Stimulated activated CD4-positive, alpha-beta T cell treated with anti-CD3 and anti-CD28 coated beads, Interleukin-1b, Interleukin-23, amount 100 ng/mL, for 1 hour (primary cell): ENCODE measurements at regions not wholly inside any gene's neighbourhood (a gene's known extent, or its start where the extent isn't known, plus 50 kb on each side); places are given as distances from the start of the nearest gene placed in this dataset.

Experiments
- DNase-seq, 2 donors: peaks; one replicate each; pipeline ENCODE4 v3.0.0-alpha.2; 2020; ENCODE audit warnings: low read depth in 2 of 2

- no peak for DNase-seq
These were observed 325.8 kb downstream of the C11orf87 start for GRCh38 chr11:109747839-109748238.

GRCh38 chr11:109749476-109749875 is 327.5 kb downstream of the C11orf87 start:
- DNase-seq: no peak

- no peak for DNase-seq
These were observed 329.0 kb downstream of the C11orf87 start for GRCh38 chr11:109750964-109751363.

- DNase-seq: no peak
These were observed 330.3 kb downstream of the C11orf87 start for GRCh38 chr11:109752212-109752825.

- DNase-seq: no peak
These were observed 334.5 kb downstream of the C11orf87 start for GRCh38 chr11:109756521-109756920.

- no peak for DNase-seq
These were observed 335.0 kb downstream of the C11orf87 start for GRCh38 chr11:109756951-109757350.

GRCh38 chr11:109762546-109762945 is 330.6 kb upstream of the ZC3H12C start:
- DNase-seq: no peak

- no peak for DNase-seq
These were observed 327.4 kb upstream of the ZC3H12C start for GRCh38 chr11:109765709-109766311.

- DNase-seq: no peak
These were observed 323.3 kb upstream of the ZC3H12C start for GRCh38 chr11:109769858-109770257.

- DNase-seq: no peak
These were observed 322.9 kb upstream of the ZC3H12C start for GRCh38 chr11:109770323-109770722.

- no peak for DNase-seq
These were observed 320.3 kb upstream of the ZC3H12C start for GRCh38 chr11:109772892-109773291.

GRCh38 chr11:109775686-109776085 is 317.5 kb upstream of the ZC3H12C start:
- DNase-seq: no peak

GRCh38 chr11:109783014-109783413 is 310.2 kb upstream of the ZC3H12C start:
- DNase-seq: no peak

GRCh38 chr11:109783840-109784239 is 309.4 kb upstream of the ZC3H12C start:
- no peak for DNase-seq

- DNase-seq: no peak
These were observed 308.7 kb upstream of the ZC3H12C start for GRCh38 chr11:109784536-109784935.

GRCh38 chr11:109785198-109785597 is 308.0 kb upstream of the ZC3H12C start:
- DNase-seq: no peak

GRCh38 chr11:109785714-109786113 is 307.5 kb upstream of the ZC3H12C start:
- no peak for DNase-seq

GRCh38 chr11:109788948-109789490 is 304.2 kb upstream of the ZC3H12C start:
- DNase-seq: no peak

- no peak for DNase-seq
These were observed 303.3 kb upstream of the ZC3H12C start for GRCh38 chr11:109789901-109790300.

- no peak for DNase-seq
These were observed 301.9 kb upstream of the ZC3H12C start for GRCh38 chr11:109791337-109791736.

- DNase-seq: no peak
These were observed 298.7 kb upstream of the ZC3H12C start for GRCh38 chr11:109794501-109794900.

- no peak for DNase-seq
These were observed 298.0 kb upstream of the ZC3H12C start for GRCh38 chr11:109795234-109795633.

- no peak for DNase-seq
These were observed 296.9 kb upstream of the ZC3H12C start for GRCh38 chr11:109796253-109796652.

- DNase-seq: no peak
These were observed 294.7 kb upstream of the ZC3H12C start for GRCh38 chr11:109798521-109798920.
